Vagina (tissue), 2 donors: ENCODE measurements at regions not wholly inside any gene's neighbourhood (a gene's known extent, or its start where the extent isn't known, plus 50 kb on each side); places are given as distances from the start of the nearest gene placed in this dataset.

Experiments used
- CTCF ChIP-seq, 3 experiments: fragments of 450-650 bp in 2 of 3; fragments of 200-600 bp in 1 of 3; sonication (generic) in 1 of 3; IDR thresholded peaks; one replicate each; pipeline ENCODE4 v1.5.1; 2017 to 2019; ENCODE audit warnings: antibody characterized with exemption in 3 of 3, mild to moderate bottlenecking in 2 of 3, moderate library complexity in 2 of 3
- POLR2AphosphoS5 ChIP-seq, 2 donors: sonication (generic); formaldehyde crosslinking; IDR thresholded peaks; one replicate each; pipeline ENCODE4 v1.9.0; 2017; ENCODE audit warnings: antibody characterized with exemption in 2 of 2, mild to moderate bottlenecking in 2 of 2, low read depth in 1 of 2; ENCODE audit not compliant: insufficient read depth in 1 of 2

- TF ChIP-seq CTCF (IDR thresholded peaks at IDR 0.05) (no peak), POLR2AphosphoS5 (IDR thresholded peaks at IDR 0.05; ENCODE audit: insufficient read depth in 1 of 2, low read depth in 1 of 2) (no peak)
These were observed 179.4 kb downstream of the NDFIP2 start for GRCh38 chr13:79660361-79660760.
